Loucy (cell line): ENCODE measurements at regions not wholly inside any gene's neighbourhood (a gene's known extent, or its start where the extent isn't known, plus 50 kb on each side); places are given as distances from the start of the nearest gene placed in this dataset.
"Not testable (repeated sequence)": the region's sequence is repeated elsewhere in the genome, so short reads cannot be mapped to it uniquely, and the experiment has no call there.

ENCODE experiments used
- H2AFZ ChIP-seq: fragments of 200-600 bp; sonication (generic); 2 replicates; pipeline ENCODE4 v1.6.0; 2016; ENCODE audit warnings: antibody characterized with exemption, mild to moderate bottlenecking, low read length, moderate library complexity
- H3F3A ChIP-seq: fragments of 200-600 bp; 2 replicates; pipeline ENCODE4 v1.6.0; 2016; ENCODE audit warnings: antibody characterized with exemption, low read depth, mild to moderate bottlenecking
- H3K27me3 ChIP-seq: fragments of 200-600 bp; sonication (generic); 2 replicates; pipeline ENCODE4 v1.6.1; 2014; ENCODE audit warnings: low read length, mild to moderate bottlenecking; ENCODE audit not compliant: insufficient read depth, poor library complexity, severe bottlenecking
- H3K36me3 ChIP-seq: fragments of 200-600 bp; sonication (generic); 2 replicates; pipeline ENCODE4 v1.6.1; 2016; ENCODE audit warnings: low read length; ENCODE audit not compliant: insufficient read depth
- H3K4me1 ChIP-seq: fragments of 200-600 bp; sonication (generic); 2 replicates; pipeline ENCODE4 v1.5.1; 2014; ENCODE audit warnings: low read length, mild to moderate bottlenecking; ENCODE audit not compliant: insufficient read depth, poor library complexity, severe bottlenecking
- H3K4me2 ChIP-seq: fragments of 200-600 bp; sonication (generic); 2 replicates; pipeline ENCODE4 v1.6.0; 2014; ENCODE audit warnings: antibody characterized with exemption, low read length, low read depth, mild to moderate bottlenecking; ENCODE audit not compliant: poor library complexity, severe bottlenecking
- H3K4me3 ChIP-seq: fragments of 200-600 bp; sonication (generic); 2 replicates; pipeline ENCODE4 v1.5.1; 2014; ENCODE audit warnings: low read length, mild to moderate bottlenecking, mixed read lengths; ENCODE audit not compliant: poor library complexity, severe bottlenecking
- H3K79me2 ChIP-seq: fragments of 200-600 bp; sonication (generic); 2 replicates; pipeline ENCODE4 v1.6.1; 2014; ENCODE audit warnings: low read length; ENCODE audit not compliant: insufficient read depth
- H3K9ac ChIP-seq: fragments of 200-600 bp; sonication (generic); 2 replicates; pipeline ENCODE4 v1.6.0; 2014; ENCODE audit warnings: mild to moderate bottlenecking, low read depth, low read length, moderate library complexity; ENCODE audit not compliant: poor library complexity, severe bottlenecking
- H3K9me2 ChIP-seq: fragments of 200-600 bp; sonication (generic); replicated peaks from 2 replicates; pipeline ENCODE4 v1.6.1; 2016; ENCODE audit warnings: low read depth, low read length, mixed read lengths
- H3K9me3 ChIP-seq: fragments of 200-600 bp; sonication (generic); 2 replicates; pipeline ENCODE4 v1.6.1; 2014; ENCODE audit warnings: mild to moderate bottlenecking, antibody characterized with exemption, low read length, low read depth; ENCODE audit not compliant: insufficient read depth
- H4K20me1 ChIP-seq: fragments of 200-600 bp; sonication (generic); 2 replicates; pipeline ENCODE4 v1.6.0; 2014; ENCODE audit warnings: antibody characterized with exemption, low read length, mild to moderate bottlenecking; ENCODE audit not compliant: insufficient read depth, poor library complexity, severe bottlenecking
- CTCF ChIP-seq: fragments of 200-600 bp; sonication (generic); conservative IDR thresholded peaks from 2 replicates; pipeline ENCODE4 v1.5.1; 2014; ENCODE audit warnings: mild to moderate bottlenecking, antibody characterized with exemption, low read length
- EZH2phosphoT487 ChIP-seq: fragments of 200-600 bp; IDR thresholded peaks from 2 replicates; pipeline ENCODE4 v1.6.1; 2018; ENCODE audit warnings: antibody characterized with exemption, mild to moderate bottlenecking, moderate library complexity, borderline replicate concordance

DNA sequence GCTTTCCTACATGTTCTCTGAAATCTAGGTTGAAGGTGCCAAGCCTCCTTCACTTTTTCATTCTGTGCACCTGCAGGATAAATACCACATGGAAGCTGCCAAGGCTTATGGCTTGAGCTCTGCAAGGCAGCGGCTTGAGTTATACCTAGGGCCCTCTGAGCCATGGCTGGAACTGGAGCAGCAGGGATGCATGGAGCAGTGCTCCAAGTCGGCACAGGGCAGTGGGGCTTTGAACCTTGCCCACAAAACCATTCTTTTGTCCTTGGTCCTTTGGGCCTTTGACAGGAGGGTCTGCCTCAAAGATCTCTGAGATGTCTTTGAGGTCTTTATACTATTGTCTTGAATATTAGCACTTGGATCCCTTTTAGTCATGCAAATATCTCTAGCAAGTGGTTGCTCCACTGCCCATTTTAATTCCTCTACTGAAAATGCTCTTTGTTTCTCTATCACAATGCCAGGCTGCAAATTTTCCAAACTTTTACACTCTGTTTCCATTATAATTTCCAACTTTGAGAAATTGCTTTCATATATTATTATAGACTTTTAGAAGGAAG lies 536.2 kb upstream of the KLHL4 start:
- no peaks in the 10 kb centered on the region for H4K20me1 ChIP-seq
- H3F3A ChIP-seq: no peaks in the 10 kb centered on the region
- H2AFZ ChIP-seq: no peak overlapping the region
- no peaks in the 10 kb centered on the region for H3K79me2 ChIP-seq
- H3K9me3 ChIP-seq: no peaks in the 10 kb centered on the region
- H3K4me2 ChIP-seq: no peak overlapping the region
- H3K4me1 ChIP-seq: no peaks in the 10 kb centered on the region
- TF ChIP-seq CTCF (no peak), EZH2phosphoT487 (no peak)
- H3K4me3 ChIP-seq: no peak overlapping the region
- no peaks in the 10 kb centered on the region for H3K27me3 ChIP-seq
- H3K36me3 ChIP-seq: no peaks in the 10 kb centered on the region
- no peaks in the 10 kb centered on the region for H3K9me2 ChIP-seq
- no peak overlapping the region for H3K9ac ChIP-seq

- H3K79me2 ChIP-seq, H3K27me3 ChIP-seq: not testable (repeated sequence)
These were observed 530.3 kb upstream of the KLHL4 start for GRCh38 chrX:86987351-86987750.

DNA sequence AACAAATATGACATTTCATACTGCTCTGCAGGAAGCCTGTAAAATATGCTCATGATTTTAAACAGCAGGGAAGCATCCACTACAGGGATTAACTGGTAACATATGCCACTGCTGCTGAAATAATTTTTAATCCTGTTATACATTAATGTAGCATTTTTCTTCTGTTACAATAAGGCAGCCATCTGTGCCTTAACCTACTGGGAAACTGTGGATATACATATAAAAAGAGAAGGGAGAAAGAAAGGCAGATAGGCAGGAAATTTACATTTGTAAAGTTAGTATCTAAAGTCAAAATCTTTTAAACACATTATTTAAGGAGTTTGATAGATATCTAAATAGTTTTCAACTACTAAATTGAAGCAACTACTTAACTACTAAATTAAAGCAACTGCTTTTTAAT lies 514.6 kb upstream of the KLHL4 start:
- H3K4me3 ChIP-seq: no peak overlapping the region
- H3K9me3 ChIP-seq: no peaks in the 10 kb centered on the region
- no peaks in the 10 kb centered on the region for H3K27me3 ChIP-seq
- H3K9me2 ChIP-seq: no peaks in the 10 kb centered on the region
- TF ChIP-seq CTCF: no peak
- TF ChIP-seq EZH2phosphoT487: no peak
- no peak overlapping the region for H3K9ac ChIP-seq
- H2AFZ ChIP-seq: no peak overlapping the region
- no peaks in the 10 kb centered on the region for H4K20me1 ChIP-seq
- no peaks in the 10 kb centered on the region for H3F3A ChIP-seq
- no peaks in the 10 kb centered on the region for H3K79me2 ChIP-seq
- no peak overlapping the region for H3K4me2 ChIP-seq
- no peaks in the 10 kb centered on the region for H3K36me3 ChIP-seq
- H3K4me1 ChIP-seq: no peaks in the 10 kb centered on the region

More at GRCh38 chrX:86987351-86987750, 530.3 kb upstream of the KLHL4 start:
- not testable (repeated sequence) for H3K4me2 ChIP-seq, H3K4me1 ChIP-seq, H3K9me2 ChIP-seq, H3K9ac ChIP-seq, H3K36me3 ChIP-seq, H3F3A ChIP-seq, H4K20me1 ChIP-seq, H3K9me3 ChIP-seq, H3K4me3 ChIP-seq, H2AFZ ChIP-seq

GRCh38 chrX:87005183-87005582 lies 512.4 kb upstream of the KLHL4 start:
- H4K20me1 ChIP-seq: no peaks in the 10 kb centered on the region
- no peaks in the 10 kb centered on the region for H3K36me3 ChIP-seq
- H3K9ac ChIP-seq: no peak overlapping the region
- no peaks in the 10 kb centered on the region for H3K79me2 ChIP-seq
- no peak overlapping the region for H3K4me2 ChIP-seq
- H3K27me3 ChIP-seq: no peaks in the 10 kb centered on the region
- H3K4me3 ChIP-seq: no peak overlapping the region
- no peaks in the 10 kb centered on the region for H3K4me1 ChIP-seq
- TF ChIP-seq CTCF (no peak), EZH2phosphoT487 (no peak)
- no peak overlapping the region for H2AFZ ChIP-seq
- no peaks in the 10 kb centered on the region for H3K9me3 ChIP-seq
- no peaks in the 10 kb centered on the region for H3K9me2 ChIP-seq
- H3F3A ChIP-seq: no peaks in the 10 kb centered on the region
